HL-60 (cell line): ENCODE measurements at regions not wholly inside any gene's neighbourhood (a gene's known extent, or its start where the extent isn't known, plus 50 kb on each side); places are given as distances from the start of the nearest gene placed in this dataset.

Experiments
- DNase-seq, 2 experiments: peaks; one replicate each; pipeline ENCODE4 v3.0.0-alpha.2; 2010 to 2020; ENCODE audit warnings: low read depth in 1 of 2, low spot score in 1 of 2
- H3K27ac ChIP-seq: fragments of 250-450 bp; sonication (Bioruptor Pico); replicated peaks from 2 replicates; pipeline ENCODE4 v1.5.1; 2020; ENCODE audit warnings: mild to moderate bottlenecking, moderate library complexity
- H3K27me3 ChIP-seq: fragments of 250-450 bp; sonication (Bioruptor Pico); 2 replicates; pipeline ENCODE4 v1.5.1; 2021; ENCODE audit warnings: mild to moderate bottlenecking, moderate library complexity; ENCODE audit not compliant: insufficient read depth, poor library complexity, severe bottlenecking
- H3K4me3 ChIP-seq: replicated peaks from 2 replicates; pipeline ENCODE4 v1.5.1; 2011; ENCODE audit warnings: mild to moderate bottlenecking, control low read depth, low read length; ENCODE audit not compliant: insufficient read depth
- CTCF ChIP-seq: IDR thresholded peaks from one replicate; pipeline ENCODE4 v1.5.1; 2011; ENCODE audit warnings: low read length, control low read depth, inconsistent platforms; ENCODE audit not compliant: insufficient read depth
- GABPA ChIP-seq: IDR thresholded peaks from 2 replicates; pipeline ENCODE4 v1.6.1; 2012; ENCODE audit warnings: low read depth
- POLR2AphosphoS5 ChIP-seq: IDR thresholded peaks from 2 replicates; pipeline ENCODE4 v1.6.1; 2012; ENCODE audit warnings: low read depth
- REST ChIP-seq: IDR thresholded peaks from 2 replicates; pipeline ENCODE4 v1.6.1; 2012; ENCODE audit warnings: low read depth; ENCODE audit not compliant: insufficient replicate concordance
- SPI1 ChIP-seq: IDR thresholded peaks from 2 replicates; pipeline ENCODE4 v1.6.1; 2012; ENCODE audit warnings: low read depth, mild to moderate bottlenecking, borderline replicate concordance

- no peaks in the 10 kb centered on the region for H3K27me3 ChIP-seq
- H3K27ac ChIP-seq = no peak overlapping the region
- TF ChIP-seq CTCF (no peak), GABPA (no peak), SPI1 (no peak), POLR2AphosphoS5 (no peak), REST (no peak)
- DNase-seq = no peak
- H3K4me3 ChIP-seq = no peak overlapping the region
Observed at GRCh38 chr2:3929374-3929773, 226.0 kb downstream of the DCDC2C start.

GRCh38 chr2:3930246-3930645 lies 226.9 kb downstream of the DCDC2C start:
- no peak for TF ChIP-seq CTCF
- no peak for TF ChIP-seq SPI1
- no peak for TF ChIP-seq POLR2AphosphoS5
- TF ChIP-seq GABPA = no peak
- TF ChIP-seq REST = no peak
- Histone ChIP-seq H3K27ac (no peak overlapping the region), H3K4me3 (no peak overlapping the region), H3K27me3 (no peaks in the 10 kb centered on the region)
- no peak for DNase-seq

GRCh38 chr2:3940661-3941060 lies 237.3 kb downstream of the DCDC2C start:
- TF ChIP-seq GABPA = no peak
- TF ChIP-seq POLR2AphosphoS5 = no peak
- no peak for TF ChIP-seq CTCF
- no peak for TF ChIP-seq SPI1
- TF ChIP-seq REST = no peak
- Histone ChIP-seq H3K4me3 (no peak overlapping the region), H3K27me3 (no peaks in the 10 kb centered on the region)

More at GRCh38 chr2:3940661-3941060, 237.3 kb downstream of the DCDC2C start:
- DNase-seq = no peak
- no peak overlapping the region for H3K27ac ChIP-seq
